WERI-Rb-1 (cell line): ENCODE measurements at regions not wholly inside any gene's neighbourhood (a gene's known extent, or its start where the extent isn't known, plus 50 kb on each side); places are given as distances from the start of the nearest gene placed in this dataset.

Experiments
- DNase-seq: peaks from one replicate; pipeline ENCODE4 v3.0.0-alpha.2; 2020
- H3K27ac ChIP-seq: fragments of 250-450 bp; sonication (Bioruptor Pico); 2 replicates; pipeline ENCODE4 v1.5.1; 2020; ENCODE audit warnings: mild to moderate bottlenecking, moderate library complexity
- H3K27me3 ChIP-seq: fragments of 250-450 bp; sonication (Bioruptor Pico); 2 replicates; pipeline ENCODE4 v1.5.1; 2021; ENCODE audit warnings: mild to moderate bottlenecking, low read depth, moderate library complexity; ENCODE audit not compliant: insufficient read depth, severe bottlenecking
- H3K36me3 ChIP-seq: fragments of 250-450 bp; sonication (Bioruptor Pico); 2 replicates; pipeline ENCODE4 v1.5.1; 2020; ENCODE audit warnings: mild to moderate bottlenecking, moderate library complexity
- H3K4me3 ChIP-seq: 2 replicates; pipeline ENCODE4 v1.5.1; 2011; ENCODE audit warnings: low read depth, mild to moderate bottlenecking, control low read depth, low read length
- H3K9me3 ChIP-seq: fragments of 250-450 bp; sonication (Bioruptor Pico); 2 replicates; pipeline ENCODE4 v1.5.1; 2021; ENCODE audit warnings: mild to moderate bottlenecking, moderate library complexity; ENCODE audit not compliant: severe bottlenecking
- TF ChIP-seq, protein P1 (sequence below): IDR thresholded peaks from 2 replicates; pipeline ENCODE4 v1.5.1; 2011; ENCODE audit warnings: low read depth, mild to moderate bottlenecking, control low read depth, inconsistent platforms, low read length

DNA sequence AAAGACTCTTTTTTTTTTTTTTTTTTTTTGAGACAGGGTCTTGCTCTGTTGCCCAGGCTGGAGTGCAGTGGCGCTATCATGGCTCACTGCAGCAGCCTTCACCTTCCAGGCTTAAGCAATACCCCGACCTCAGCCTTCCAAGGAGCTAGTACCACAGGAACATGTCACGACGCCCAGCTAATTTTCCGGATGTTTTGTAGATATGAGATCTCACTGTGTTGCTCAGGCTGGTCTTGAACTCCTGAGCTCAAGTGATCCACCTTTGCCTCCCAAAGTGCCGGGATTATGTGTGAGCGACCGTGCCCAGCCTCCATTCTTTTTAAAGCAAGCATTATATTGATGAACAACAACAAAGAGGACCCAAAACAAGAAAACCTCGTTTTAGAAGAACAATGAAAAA, 307.1 kb upstream of the ID2 start:
- no peaks in the 10 kb centered on the region for H3K36me3 ChIP-seq
- H3K27ac ChIP-seq = no peak overlapping the region
- DNase-seq = no peak
- no peaks in the 10 kb centered on the region for H3K27me3 ChIP-seq
- TF ChIP-seq, protein P1, sequence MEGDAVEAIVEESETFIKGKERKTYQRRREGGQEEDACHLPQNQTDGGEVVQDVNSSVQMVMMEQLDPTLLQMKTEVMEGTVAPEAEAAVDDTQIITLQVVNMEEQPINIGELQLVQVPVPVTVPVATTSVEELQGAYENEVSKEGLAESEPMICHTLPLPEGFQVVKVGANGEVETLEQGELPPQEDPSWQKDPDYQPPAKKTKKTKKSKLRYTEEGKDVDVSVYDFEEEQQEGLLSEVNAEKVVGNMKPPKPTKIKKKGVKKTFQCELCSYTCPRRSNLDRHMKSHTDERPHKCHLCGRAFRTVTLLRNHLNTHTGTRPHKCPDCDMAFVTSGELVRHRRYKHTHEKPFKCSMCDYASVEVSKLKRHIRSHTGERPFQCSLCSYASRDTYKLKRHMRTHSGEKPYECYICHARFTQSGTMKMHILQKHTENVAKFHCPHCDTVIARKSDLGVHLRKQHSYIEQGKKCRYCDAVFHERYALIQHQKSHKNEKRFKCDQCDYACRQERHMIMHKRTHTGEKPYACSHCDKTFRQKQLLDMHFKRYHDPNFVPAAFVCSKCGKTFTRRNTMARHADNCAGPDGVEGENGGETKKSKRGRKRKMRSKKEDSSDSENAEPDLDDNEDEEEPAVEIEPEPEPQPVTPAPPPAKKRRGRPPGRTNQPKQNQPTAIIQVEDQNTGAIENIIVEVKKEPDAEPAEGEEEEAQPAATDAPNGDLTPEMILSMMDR = no peak
- no peak overlapping the region for H3K4me3 ChIP-seq
- H3K9me3 ChIP-seq = no peaks in the 10 kb centered on the region

GRCh38 chr2:8376603-8377410, 305.0 kb upstream of the ID2 start:
- no peak overlapping the region for H3K4me3 ChIP-seq
- no peak overlapping the region for H3K27ac ChIP-seq
- no peaks in the 10 kb centered on the region for H3K36me3 ChIP-seq
- no peaks in the 10 kb centered on the region for H3K9me3 ChIP-seq
- TF ChIP-seq, protein P1 = no peak
- DNase-seq = no peak
- no peaks in the 10 kb centered on the region for H3K27me3 ChIP-seq

- H3K27me3 ChIP-seq = no peaks in the 10 kb centered on the region
- H3K4me3 ChIP-seq = no peak overlapping the region
- no peak overlapping the region for H3K27ac ChIP-seq
- H3K36me3 ChIP-seq = no peaks in the 10 kb centered on the region
- no peak for DNase-seq
- H3K9me3 ChIP-seq = no peaks in the 10 kb centered on the region
- TF ChIP-seq, protein P1 = no peak
Observed at GRCh38 chr2:8378016-8378810, 303.6 kb upstream of the ID2 start.

DNA sequence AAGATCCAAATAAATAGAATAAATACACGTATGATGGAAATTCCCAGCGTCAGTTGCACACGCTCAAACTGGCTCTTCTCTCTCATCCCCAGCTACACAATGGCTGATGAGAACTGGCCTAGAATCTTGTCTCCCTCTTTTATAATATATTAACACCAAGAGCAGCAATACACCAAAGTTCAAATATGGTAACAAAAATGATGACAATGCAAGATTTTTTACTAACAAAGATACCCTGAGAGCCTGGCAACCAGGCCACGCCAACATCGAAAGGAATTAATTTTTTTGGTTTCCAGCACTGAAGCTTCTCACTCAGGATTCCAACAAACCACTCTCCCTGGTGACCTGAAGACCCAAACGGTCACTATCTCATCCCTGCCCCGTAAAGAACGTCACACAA, 302.7 kb upstream of the ID2 start:
- TF ChIP-seq, protein P1 = no peak
- no peaks in the 10 kb centered on the region for H3K36me3 ChIP-seq
- DNase-seq = no peak
- H3K9me3 ChIP-seq = no peaks in the 10 kb centered on the region
- no peak overlapping the region for H3K27ac ChIP-seq
- H3K4me3 ChIP-seq = no peak overlapping the region
- no peaks in the 10 kb centered on the region for H3K27me3 ChIP-seq

DNA sequence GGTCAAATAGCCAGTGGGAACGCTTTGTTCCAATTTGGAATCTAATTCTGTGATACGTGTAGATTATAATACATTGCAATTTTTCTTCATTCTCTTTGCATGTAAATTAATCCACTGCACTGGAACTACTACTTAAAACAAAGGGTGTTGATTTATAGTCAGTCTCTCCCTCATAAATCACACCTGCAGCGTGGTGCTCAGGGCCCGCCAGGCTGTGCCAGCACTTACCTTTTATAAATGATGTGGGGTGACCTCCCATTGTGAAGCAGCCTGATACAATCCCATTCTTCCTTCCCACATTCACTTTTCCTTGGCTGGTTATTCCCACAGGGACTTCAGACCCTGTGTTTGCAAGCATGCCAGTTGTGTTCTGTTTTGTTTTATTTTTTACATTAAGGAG, 302.3 kb upstream of the ID2 start:
- no peaks in the 10 kb centered on the region for H3K27me3 ChIP-seq
- TF ChIP-seq, protein P1 = no peak
- H3K9me3 ChIP-seq = no peaks in the 10 kb centered on the region
- no peaks in the 10 kb centered on the region for H3K36me3 ChIP-seq
- no peak overlapping the region for H3K27ac ChIP-seq
- H3K4me3 ChIP-seq = no peak overlapping the region
- DNase-seq = no peak
